Keratinocyte (primary cell): ENCODE measurements at regions not wholly inside any gene's neighbourhood (a gene's known extent, or its start where the extent isn't known, plus 50 kb on each side); places are given as distances from the start of the nearest gene placed in this dataset.

Experiments used
- DNase-seq: peaks from one replicate; pipeline ENCODE4 v3.0.0-alpha.2; 2011; ENCODE audit warnings: low read depth, missing footprints, low spot score
- FAIRE-seq: peaks from 2 replicates; lab custom pipeline; 2011; peaks lifted over from hg19 to GRCh38; lab: Jason Lieb, UNC
- H2AFZ ChIP-seq: 2 replicates; pipeline ENCODE4 v1.6.0; 2012; ENCODE audit warnings: low read length, control low read depth, inconsistent platforms; ENCODE audit not compliant: control insufficient read depth
- H3K27ac ChIP-seq: 2 replicates; pipeline ENCODE4 v1.5.1; 2011; ENCODE audit warnings: low read length; ENCODE audit not compliant: control insufficient read depth, insufficient read depth
- H3K27me3 ChIP-seq: 3 replicates; pipeline ENCODE4 v1.6.0; 2011; ENCODE audit warnings: low read length; ENCODE audit not compliant: control insufficient read depth, insufficient read depth; ENCODE audit errors: extremely low read depth
- H3K36me3 ChIP-seq, 2 experiments: 2 replicates in 1 of 2; 3 replicates in 1 of 2; pipeline ENCODE4 v1.5.1; 2011; ENCODE audit warnings: low read length in 2 of 2, mild to moderate bottlenecking in 1 of 2; ENCODE audit not compliant: control insufficient read depth in 2 of 2, insufficient read depth in 2 of 2; ENCODE audit errors: extremely low read depth in 1 of 2
- H3K4me1 ChIP-seq: 3 replicates; pipeline ENCODE4 v1.5.1; 2011; ENCODE audit warnings: low read length; ENCODE audit not compliant: control insufficient read depth, insufficient read depth; ENCODE audit errors: extremely low read depth
- H3K4me2 ChIP-seq: 3 replicates; pipeline ENCODE4 v1.6.0; 2011; ENCODE audit warnings: low read depth, low read length; ENCODE audit not compliant: control insufficient read depth, insufficient read depth; ENCODE audit errors: extremely low read depth
- H3K4me3 ChIP-seq, 3 experiments: fragments of 200-600 bp in 1 of 3; sonication (generic) in 1 of 3; 2 replicates in 2 of 3; 3 replicates in 1 of 3; pipeline ENCODE4 v1.5.1; 2011 to 2016; ENCODE audit warnings: low read length in 3 of 3, mild to moderate bottlenecking in 3 of 3, control low read depth in 2 of 3, inconsistent platforms in 1 of 3, low read depth in 1 of 3, mixed read lengths in 1 of 3, mixed run types in 1 of 3, moderate library complexity in 1 of 3; ENCODE audit not compliant: control insufficient read depth in 2 of 3, insufficient read depth in 2 of 3; ENCODE audit errors: extremely low read depth in 1 of 3
- H3K79me2 ChIP-seq: 2 replicates; pipeline ENCODE4 v1.6.0; 2012; ENCODE audit warnings: low read length; ENCODE audit not compliant: control insufficient read depth, insufficient read depth
- H3K9ac ChIP-seq: 3 replicates; pipeline ENCODE4 v1.6.0; 2011; ENCODE audit warnings: low read length; ENCODE audit not compliant: control insufficient read depth, insufficient read depth; ENCODE audit errors: extremely low read depth
- H3K9me1 ChIP-seq: 3 replicates; pipeline ENCODE4 v1.6.0; 2011; ENCODE audit warnings: low read length; ENCODE audit not compliant: control insufficient read depth, insufficient read depth; ENCODE audit errors: extremely low read depth
- H3K9me3 ChIP-seq: 2 replicates; pipeline ENCODE4 v1.5.1; 2012; ENCODE audit warnings: low read depth, low read length; ENCODE audit not compliant: control insufficient read depth
- H4K20me1 ChIP-seq: 3 replicates; pipeline ENCODE4 v1.6.0; 2011; ENCODE audit warnings: low read length; ENCODE audit not compliant: control insufficient read depth, insufficient read depth; ENCODE audit errors: extremely low read depth
- EZH2 ChIP-seq: IDR thresholded peaks from one replicate; pipeline ENCODE4 v1.6.1; 2012; ENCODE audit warnings: inconsistent platforms, mild to moderate bottlenecking, low read length, moderate library complexity
- dilution Hi-C: fragments of 300-500 bp; cut with MboI; formaldehyde crosslinking; loops from one replicate; pipeline ENCODE4 v1.7.0; 2020; ENCODE audit warnings: low sequenced_read_pairs; ENCODE audit not compliant: extremely low pct_ligation_motif_present
- TF ChIP-seq, protein P1 (sequence below), 3 experiments: IDR thresholded peaks in 1 of 3; conservative IDR thresholded peaks in 1 of 3; optimal IDR thresholded peaks in 1 of 3; 2 replicates in 2 of 3; 3 replicates in 1 of 3; pipeline versions ENCODE3 to v1.5.1; 2011; ENCODE audit warnings: low read length in 3 of 3, mild to moderate bottlenecking in 3 of 3, moderate library complexity in 2 of 3, control low read depth in 1 of 3, inconsistent platforms in 1 of 3; ENCODE audit not compliant: insufficient read depth in 2 of 3; ENCODE audit errors: extremely low read depth in 1 of 3

DNA sequence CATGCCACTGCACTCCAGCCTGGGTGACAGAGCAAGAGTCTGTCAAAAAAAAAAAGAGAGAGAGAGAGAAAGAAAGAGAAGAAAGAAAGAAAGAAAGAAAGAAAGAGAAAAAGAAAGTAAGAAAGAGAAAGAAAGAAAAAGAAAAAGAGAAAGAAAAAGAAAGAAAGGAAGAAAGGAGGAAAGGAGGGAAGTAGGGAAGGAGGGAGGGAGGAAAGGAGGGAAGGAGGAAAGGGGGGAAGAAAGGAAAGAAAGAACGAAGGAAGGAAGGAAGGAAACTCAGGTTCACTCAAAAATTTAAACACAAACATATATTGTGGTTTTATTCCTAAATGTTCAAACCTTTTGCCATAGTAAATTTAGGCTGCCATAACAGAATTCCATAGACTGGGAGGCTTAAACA is 453.0 kb downstream of the SLCO4C1 start:
- FAIRE-seq: no peak
- no peaks in the 10 kb centered on the region for H4K20me1 ChIP-seq
- no peaks in the 10 kb centered on the region for H3K79me2 ChIP-seq
- no peak overlapping the region for H3K9ac ChIP-seq
- no peak overlapping the region for H2AFZ ChIP-seq
- H3K4me2 ChIP-seq: no peak overlapping the region
- dilution Hi-C loops: no loop called here
- no peaks in the 10 kb centered on the region for H3K9me1 ChIP-seq
- DNase-seq: no peak
- H3K36me3 ChIP-seq: no peaks in the 10 kb centered on the region
- H3K4me3 ChIP-seq: no peak overlapping the region
- H3K9me3 ChIP-seq: no peaks in the 10 kb centered on the region
- no peaks in the 10 kb centered on the region for H3K4me1 ChIP-seq
- H3K27ac ChIP-seq: no peak overlapping the region
- TF ChIP-seq, protein P1, sequence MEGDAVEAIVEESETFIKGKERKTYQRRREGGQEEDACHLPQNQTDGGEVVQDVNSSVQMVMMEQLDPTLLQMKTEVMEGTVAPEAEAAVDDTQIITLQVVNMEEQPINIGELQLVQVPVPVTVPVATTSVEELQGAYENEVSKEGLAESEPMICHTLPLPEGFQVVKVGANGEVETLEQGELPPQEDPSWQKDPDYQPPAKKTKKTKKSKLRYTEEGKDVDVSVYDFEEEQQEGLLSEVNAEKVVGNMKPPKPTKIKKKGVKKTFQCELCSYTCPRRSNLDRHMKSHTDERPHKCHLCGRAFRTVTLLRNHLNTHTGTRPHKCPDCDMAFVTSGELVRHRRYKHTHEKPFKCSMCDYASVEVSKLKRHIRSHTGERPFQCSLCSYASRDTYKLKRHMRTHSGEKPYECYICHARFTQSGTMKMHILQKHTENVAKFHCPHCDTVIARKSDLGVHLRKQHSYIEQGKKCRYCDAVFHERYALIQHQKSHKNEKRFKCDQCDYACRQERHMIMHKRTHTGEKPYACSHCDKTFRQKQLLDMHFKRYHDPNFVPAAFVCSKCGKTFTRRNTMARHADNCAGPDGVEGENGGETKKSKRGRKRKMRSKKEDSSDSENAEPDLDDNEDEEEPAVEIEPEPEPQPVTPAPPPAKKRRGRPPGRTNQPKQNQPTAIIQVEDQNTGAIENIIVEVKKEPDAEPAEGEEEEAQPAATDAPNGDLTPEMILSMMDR (optimal IDR thresholded peaks at IDR 0.05 in 1 of 3, IDR thresholded peaks at IDR 0.05 in 1 of 3, conservative IDR thresholded peaks at IDR 0.05 in 1 of 3; ENCODE audit: extremely low read depth in 1 of 3, insufficient read depth in 2 of 3, low read length in 3 of 3): no peak
- no peak for TF ChIP-seq EZH2
- no peaks in the 10 kb centered on the region for H3K27me3 ChIP-seq

DNA sequence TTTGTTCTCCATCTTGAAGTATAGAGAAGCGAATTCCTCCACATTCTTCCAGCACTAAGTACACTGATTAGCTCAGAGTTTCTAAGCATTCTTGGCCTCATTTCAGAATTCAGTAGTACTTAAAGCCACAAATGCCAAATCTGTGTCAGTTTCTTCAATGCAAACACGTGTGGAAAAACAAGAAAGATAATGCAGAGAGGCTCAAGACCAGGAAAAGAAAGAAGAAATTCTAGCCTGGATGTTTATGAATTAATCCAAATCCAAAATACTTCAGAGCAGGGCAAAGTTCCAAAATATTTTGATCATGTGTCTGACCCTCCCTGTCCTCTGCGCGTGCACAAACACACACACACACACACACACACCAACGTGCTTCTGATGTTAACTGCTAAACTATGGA is 457.6 kb downstream of the SLCO4C1 start:
- FAIRE-seq (no peak), DNase-seq (no peak)
- dilution Hi-C loops: no loop called here
- no peak overlapping the region for H2AFZ ChIP-seq
- TF ChIP-seq, protein P1 (optimal IDR thresholded peaks at IDR 0.05 in 1 of 3, IDR thresholded peaks at IDR 0.05 in 1 of 3, conservative IDR thresholded peaks at IDR 0.05 in 1 of 3; ENCODE audit: extremely low read depth in 1 of 3, insufficient read depth in 2 of 3, low read length in 3 of 3): no peak
- TF ChIP-seq EZH2: no peak
- H3K9me1 ChIP-seq: no peaks in the 10 kb centered on the region
- no peaks in the 10 kb centered on the region for H4K20me1 ChIP-seq
- no peak overlapping the region for H3K4me2 ChIP-seq
- no peaks in the 10 kb centered on the region for H3K4me1 ChIP-seq
- H3K9me3 ChIP-seq: no peaks in the 10 kb centered on the region
- no peaks in the 10 kb centered on the region for H3K36me3 ChIP-seq
- H3K27ac ChIP-seq: no peak overlapping the region
- H3K4me3 ChIP-seq: no peak overlapping the region
- no peaks in the 10 kb centered on the region for H3K79me2 ChIP-seq
- H3K9ac ChIP-seq: no peak overlapping the region
- H3K27me3 ChIP-seq: no peaks in the 10 kb centered on the region
